ENCODE measurements at regions not wholly inside any gene's neighbourhood (a gene's known extent, or its start where the extent isn't known, plus 50 kb on each side); places are given as distances from the start of the nearest gene placed in this dataset.

DNA sequence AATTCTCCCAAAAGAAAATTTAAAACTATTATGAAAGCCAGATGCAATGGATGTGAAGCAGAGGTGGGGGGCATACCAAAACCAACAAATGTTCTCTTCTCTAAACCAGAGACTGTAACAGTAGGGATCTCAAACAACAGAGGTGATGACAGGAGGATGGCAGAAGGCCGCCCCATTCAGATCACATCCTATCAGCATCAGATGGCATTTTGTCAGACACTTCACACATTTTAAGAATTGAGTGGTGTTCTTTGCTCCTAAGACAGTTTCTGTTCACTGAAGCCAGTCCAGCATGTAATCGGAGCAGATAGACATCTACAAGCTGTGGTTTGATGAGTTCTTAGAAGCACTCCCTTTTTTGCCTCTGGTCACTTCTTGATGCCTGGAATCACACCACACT lies 59.6 kb upstream of the SRRM4 start:
- ChIA-PET POLR2A (interaction anchor here (0.6 kb wide), 1 partner anchor 796 kb away, joined by 3 read pairs; no protein-coding TSS in a partner anchor), CTCF (ENCODE audit: low intra/inter-chr PET ratio) (no interaction called here)
- BruUV-seq (replicated peaks), result no TSS peak
- H3K9me1 ChIP-seq (ENCODE audit: control insufficient read depth, insufficient read depth, low read length), result no peaks in the 10 kb centered on the region
- H3K9ac ChIP-seq (ENCODE audit: insufficient read depth in 1 of 2, low read depth in 2 of 2, low read length in 2 of 2), result no peak overlapping the region
- H3K36me3 ChIP-seq (ENCODE audit: control insufficient read depth, insufficient read depth, low read length), result no peaks in the 10 kb centered on the region
- H3K4me3 ChIP-seq, result no peak overlapping the region
- no peak overlapping the region for H3K4me2 ChIP-seq (ENCODE audit: insufficient read depth, low read length)
- no peaks in the 10 kb centered on the region for H3K4me1 ChIP-seq (replicated peaks in 1 of 2; ENCODE audit: control insufficient read depth in 2 of 2, insufficient read depth in 2 of 2, low read length in 2 of 2)
- H3K9me3 ChIP-seq (replicated peaks; ENCODE audit: control insufficient read depth, insufficient read depth, low read depth, low read length), result no peaks in the 10 kb centered on the region
- H2AFZ ChIP-seq (ENCODE audit: low read depth, low read length), result no peak overlapping the region
- no peak overlapping the region for H3K27ac ChIP-seq (ENCODE audit: extremely low read depth, low read depth, low read length)
- H3K27me3 ChIP-seq (ENCODE audit: control insufficient read depth in 2 of 2, insufficient read depth in 2 of 2, low read length in 2 of 2), result no peaks in the 10 kb centered on the region
- whole genome bisulfite sequencing (ENCODE audit: insufficient coverage, low coverage, missing lambda C conversion rate), result 0% methylated on average over 2 of the region's 2 CpGs
- intact Hi-C loops (cut with micrococcal nuclease) (no loop called here), in situ Hi-C loops (cut with MboI) (no loop called here)
- H4K20me1 ChIP-seq (replicated peaks; ENCODE audit: control insufficient read depth, insufficient read depth, low read length), result no peaks in the 10 kb centered on the region; the same call in 1 of the 2 replicates
- ATAC-seq, result no peak
- no peak for FAIRE-seq
- no peak for DNase-seq (ENCODE audit: extremely low read depth in 1 of 4, low spot score in 3 of 4)
- no peaks in the 10 kb centered on the region for H3K79me2 ChIP-seq (ENCODE audit: control insufficient read depth, insufficient read depth, low read length)
- no peak for TF ChIP-seq SRSF7 (optimal IDR thresholded peaks at IDR 0.05; ENCODE audit: low read depth, low read length)
- TF ChIP-seq DDX20 (tag; IDR thresholded peaks at IDR 0.05; ENCODE audit: low read depth), result no peak
- TF ChIP-seq, protein P1, sequence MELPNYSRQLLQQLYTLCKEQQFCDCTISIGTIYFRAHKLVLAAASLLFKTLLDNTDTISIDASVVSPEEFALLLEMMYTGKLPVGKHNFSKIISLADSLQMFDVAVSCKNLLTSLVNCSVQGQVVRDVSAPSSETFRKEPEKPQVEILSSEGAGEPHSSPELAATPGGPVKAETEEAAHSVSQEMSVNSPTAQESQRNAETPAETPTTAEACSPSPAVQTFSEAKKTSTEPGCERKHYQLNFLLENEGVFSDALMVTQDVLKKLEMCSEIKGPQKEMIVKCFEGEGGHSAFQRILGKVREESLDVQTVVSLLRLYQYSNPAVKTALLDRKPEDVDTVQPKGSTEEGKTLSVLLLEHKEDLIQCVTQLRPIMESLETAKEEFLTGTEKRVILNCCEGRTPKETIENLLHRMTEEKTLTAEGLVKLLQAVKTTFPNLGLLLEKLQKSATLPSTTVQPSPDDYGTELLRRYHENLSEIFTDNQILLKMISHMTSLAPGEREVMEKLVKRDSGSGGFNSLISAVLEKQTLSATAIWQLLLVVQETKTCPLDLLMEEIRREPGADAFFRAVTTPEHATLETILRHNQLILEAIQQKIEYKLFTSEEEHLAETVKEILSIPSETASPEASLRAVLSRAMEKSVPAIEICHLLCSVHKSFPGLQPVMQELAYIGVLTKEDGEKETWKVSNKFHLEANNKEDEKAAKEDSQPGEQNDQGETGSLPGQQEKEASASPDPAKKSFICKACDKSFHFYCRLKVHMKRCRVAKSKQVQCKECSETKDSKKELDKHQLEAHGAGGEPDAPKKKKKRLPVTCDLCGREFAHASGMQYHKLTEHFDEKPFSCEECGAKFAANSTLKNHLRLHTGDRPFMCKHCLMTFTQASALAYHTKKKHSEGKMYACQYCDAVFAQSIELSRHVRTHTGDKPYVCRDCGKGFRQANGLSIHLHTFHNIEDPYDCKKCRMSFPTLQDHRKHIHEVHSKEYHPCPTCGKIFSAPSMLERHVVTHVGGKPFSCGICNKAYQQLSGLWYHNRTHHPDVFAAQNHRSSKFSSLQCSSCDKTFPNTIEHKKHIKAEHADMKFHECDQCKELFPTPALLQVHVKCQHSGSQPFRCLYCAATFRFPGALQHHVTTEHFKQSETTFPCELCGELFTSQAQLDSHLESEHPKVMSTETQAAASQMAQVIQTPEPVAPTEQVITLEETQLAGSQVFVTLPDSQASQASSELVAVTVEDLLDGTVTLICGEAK (IDR thresholded peaks at IDR 0.05), result no peak
- TF ChIP-seq, protein P1 (CRISPR knock-in tag; IDR thresholded peaks at IDR 0.05), result no peak
- TF ChIP-seq, protein P2, sequence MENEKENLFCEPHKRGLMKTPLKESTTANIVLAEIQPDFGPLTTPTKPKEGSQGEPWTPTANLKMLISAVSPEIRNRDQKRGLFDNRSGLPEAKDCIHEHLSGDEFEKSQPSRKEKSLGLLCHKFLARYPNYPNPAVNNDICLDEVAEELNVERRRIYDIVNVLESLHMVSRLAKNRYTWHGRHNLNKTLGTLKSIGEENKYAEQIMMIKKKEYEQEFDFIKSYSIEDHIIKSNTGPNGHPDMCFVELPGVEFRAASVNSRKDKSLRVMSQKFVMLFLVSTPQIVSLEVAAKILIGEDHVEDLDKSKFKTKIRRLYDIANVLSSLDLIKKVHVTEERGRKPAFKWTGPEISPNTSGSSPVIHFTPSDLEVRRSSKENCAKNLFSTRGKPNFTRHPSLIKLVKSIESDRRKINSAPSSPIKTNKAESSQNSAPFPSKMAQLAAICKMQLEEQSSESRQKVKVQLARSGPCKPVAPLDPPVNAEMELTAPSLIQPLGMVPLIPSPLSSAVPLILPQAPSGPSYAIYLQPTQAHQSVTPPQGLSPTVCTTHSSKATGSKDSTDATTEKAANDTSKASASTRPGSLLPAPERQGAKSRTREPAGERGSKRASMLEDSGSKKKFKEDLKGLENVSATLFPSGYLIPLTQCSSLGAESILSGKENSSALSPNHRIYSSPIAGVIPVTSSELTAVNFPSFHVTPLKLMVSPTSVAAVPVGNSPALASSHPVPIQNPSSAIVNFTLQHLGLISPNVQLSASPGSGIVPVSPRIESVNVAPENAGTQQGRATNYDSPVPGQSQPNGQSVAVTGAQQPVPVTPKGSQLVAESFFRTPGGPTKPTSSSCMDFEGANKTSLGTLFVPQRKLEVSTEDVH (IDR thresholded peaks at IDR 0.05; ENCODE audit: low read depth, partially characterized antibody), result no peak
- TF ChIP-seq NCOA4 (IDR thresholded peaks at IDR 0.05; ENCODE audit: partially characterized antibody), result no peak
- no peak for TF ChIP-seq PTBP1 (IDR thresholded peaks at IDR 0.05; ENCODE audit: low read depth, low read length)
- TF ChIP-seq ZNF77 (CRISPR knock-in tag; IDR thresholded peaks at IDR 0.05), result no peak
- no peak for TF ChIP-seq ZBED1 (IDR thresholded peaks at IDR 0.05)
- no peak for TF ChIP-seq CGGBP1 (CRISPR knock-in tag; IDR thresholded peaks at IDR 0.05)
- TF ChIP-seq SNRNP70 (optimal IDR thresholded peaks at IDR 0.05; ENCODE audit: low read depth, low read length), result no peak
- no peak for TF ChIP-seq ZNF589 (CRISPR knock-in tag; IDR thresholded peaks at IDR 0.05; ENCODE audit: low read depth)
